SIG-M5 treated with dmso at 0.1 percent for 504 hours (cell line): ENCODE measurements at regions not wholly inside any gene's neighbourhood (a gene's known extent, or its start where the extent isn't known, plus 50 kb on each side); places are given as distances from the start of the nearest gene placed in this dataset.

ENCODE experiments used
- DNase-seq: peaks from one replicate; lab custom pipeline; 2025; ENCODE audit not compliant: unreplicated experiment; lab: John Stamatoyannopoulos, UW

DNA sequence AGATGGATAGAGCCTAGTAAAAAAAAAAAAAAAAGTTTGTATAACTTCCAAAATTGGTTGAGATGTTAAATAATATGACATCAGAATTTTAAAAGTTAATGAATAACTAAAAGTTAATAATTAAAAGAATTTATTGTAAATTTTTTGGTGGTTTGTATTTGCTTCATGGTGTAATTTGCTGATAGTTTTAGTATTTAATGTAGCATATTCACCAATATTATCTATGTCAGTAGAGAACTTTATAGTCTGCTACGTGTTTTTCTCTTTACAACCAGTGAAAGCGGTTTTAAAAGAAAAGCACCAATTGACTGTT is 51.8 kb upstream of the STEAP4 start:
- no peak for DNase-seq

DNA sequence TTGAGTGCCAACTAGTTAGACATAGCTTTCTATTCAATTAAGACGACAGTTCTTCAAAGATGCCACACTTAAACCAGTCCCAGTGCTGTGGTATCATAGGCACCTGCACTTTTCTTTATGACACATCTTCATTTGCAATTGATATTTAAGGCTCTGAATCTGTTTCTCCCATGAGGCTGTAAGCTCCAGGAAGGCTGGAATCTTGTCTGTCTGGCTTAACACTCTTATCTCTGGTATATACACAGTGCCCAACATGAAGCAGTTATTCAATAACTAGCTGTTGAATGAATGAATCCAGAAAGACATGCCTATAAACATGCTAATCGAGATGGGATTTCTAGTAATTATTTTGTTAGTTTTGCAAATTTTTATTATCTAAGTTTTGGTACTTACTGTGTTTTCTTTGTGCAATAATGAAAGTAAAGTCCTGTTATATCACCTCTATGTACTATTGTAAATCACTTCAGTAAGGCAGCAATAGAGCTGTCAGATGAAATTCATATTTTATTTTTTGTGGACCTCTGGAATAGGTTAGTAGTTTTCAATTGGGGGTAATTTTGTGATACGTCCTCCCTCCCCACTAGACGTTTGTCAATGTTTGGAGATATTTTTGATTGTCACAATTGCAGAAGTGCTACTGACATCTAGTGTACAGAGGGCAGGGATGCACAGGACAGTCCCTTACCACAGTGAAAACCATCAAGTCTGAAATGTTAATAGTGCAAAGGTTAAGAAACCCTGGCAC is 51.3 kb upstream of the STEAP4 start:
- peak; percentile 6 for DNase-seq

DNA sequence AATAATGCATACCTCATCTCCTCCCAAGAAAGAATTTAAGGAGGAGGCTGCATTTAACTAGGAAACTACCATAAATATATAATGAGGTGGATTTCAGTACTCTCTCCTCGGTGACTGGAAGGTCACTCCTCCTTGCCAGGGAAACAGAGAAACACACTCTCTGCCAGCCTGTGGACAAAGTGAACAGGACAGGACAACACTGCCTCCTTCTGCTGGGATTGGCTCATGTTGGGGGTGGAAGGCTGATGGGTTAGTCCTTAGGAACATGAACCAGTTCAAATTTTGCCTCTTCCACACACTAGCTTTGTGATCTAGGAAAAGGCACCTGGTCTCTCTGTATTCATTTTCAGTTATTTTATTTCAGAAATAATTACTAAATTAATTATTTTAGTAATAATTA is 50.6 kb upstream of the STEAP4 start:
- peak; percentile 19 for DNase-seq
